Ammon's horn (tissue), 1 donor: ENCODE measurements at regions not wholly inside any gene's neighbourhood (a gene's known extent, or its start where the extent isn't known, plus 50 kb on each side); places are given as distances from the start of the nearest gene placed in this dataset.
A peak's percentile ranks its signal among the peaks of the same experiment; 100 is the strongest.

Experiments
- DNase-seq: peaks from one replicate; pipeline ENCODE4 v3.0.0-alpha.2; 2016; ENCODE audit warnings: low spot score

DNA sequence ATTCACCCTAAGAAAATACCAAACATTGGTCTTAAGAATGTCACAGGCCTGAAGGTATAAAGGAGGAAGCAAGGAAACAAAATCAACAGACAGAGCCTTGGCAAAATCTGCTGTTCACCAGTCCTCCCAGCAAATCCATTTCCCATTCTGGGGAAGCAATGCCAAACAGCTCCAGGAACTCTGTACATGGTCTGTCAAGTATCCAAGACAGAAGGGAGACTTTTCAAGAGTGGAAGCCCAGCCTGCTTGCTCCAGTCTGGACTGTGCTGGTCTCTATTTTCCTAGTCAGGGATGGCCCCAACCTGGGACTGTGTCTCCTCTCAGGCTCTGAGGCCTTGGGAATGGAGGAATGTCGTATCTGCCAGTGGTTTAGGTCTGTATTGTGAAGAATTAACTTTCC, 251.5 kb downstream of the DAD1 start:
- no peak for DNase-seq

DNA sequence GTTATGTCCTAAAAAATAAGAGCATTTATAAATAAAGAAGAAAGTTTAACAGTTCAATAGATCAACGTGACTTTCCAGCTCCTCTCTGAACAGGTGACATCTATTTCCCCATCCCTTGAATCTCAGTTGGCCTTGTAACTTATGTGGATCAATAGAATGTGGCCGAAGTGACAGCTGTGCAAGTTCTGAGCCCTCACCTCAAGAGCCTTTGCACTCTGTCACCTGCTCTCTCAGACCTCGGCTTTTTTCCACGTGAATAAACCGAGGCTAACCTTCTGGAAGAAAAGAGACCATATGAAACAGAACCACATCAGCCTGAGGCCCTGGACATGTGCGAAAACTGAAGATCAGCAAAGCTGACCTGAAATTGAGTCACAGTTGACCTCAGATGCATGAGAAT, 253.0 kb downstream of the DAD1 start:
- DNase-seq = no peak

DNA sequence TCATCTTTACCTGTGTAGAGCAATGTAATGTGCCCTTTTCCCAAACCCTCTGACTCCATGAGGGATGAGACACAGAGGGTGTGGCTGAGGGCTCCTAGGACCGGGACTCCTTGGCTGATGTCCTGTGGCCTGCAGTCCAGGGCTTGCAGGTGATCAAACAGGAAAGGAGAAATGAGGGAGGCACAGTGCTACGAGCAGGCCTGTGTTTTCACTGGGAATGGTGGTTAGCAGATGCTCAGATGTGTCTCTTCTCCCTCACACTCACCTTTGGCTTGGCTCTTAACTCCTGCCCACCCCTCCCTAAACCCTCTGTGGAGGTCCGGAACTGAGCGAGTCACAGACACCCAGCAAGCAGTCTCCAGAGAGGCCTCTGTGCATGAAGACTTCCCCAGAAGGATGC, 254.4 kb downstream of the DAD1 start:
- no peak for DNase-seq

DNA sequence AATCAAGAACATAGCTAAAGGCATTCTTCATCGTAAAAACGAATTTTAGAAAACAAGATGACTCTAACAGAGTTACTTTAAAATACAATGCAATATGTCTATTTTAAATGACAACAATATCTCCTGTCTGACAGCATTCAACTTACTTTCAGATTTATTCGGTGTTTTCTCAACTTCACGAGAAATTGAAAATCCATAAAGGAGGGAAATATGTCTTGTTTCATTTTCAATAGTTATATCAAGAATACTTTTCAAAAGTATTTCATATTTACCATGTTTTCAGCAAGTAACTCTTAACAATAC, 254.8 kb downstream of the DAD1 start:
- no peak for DNase-seq

DNA sequence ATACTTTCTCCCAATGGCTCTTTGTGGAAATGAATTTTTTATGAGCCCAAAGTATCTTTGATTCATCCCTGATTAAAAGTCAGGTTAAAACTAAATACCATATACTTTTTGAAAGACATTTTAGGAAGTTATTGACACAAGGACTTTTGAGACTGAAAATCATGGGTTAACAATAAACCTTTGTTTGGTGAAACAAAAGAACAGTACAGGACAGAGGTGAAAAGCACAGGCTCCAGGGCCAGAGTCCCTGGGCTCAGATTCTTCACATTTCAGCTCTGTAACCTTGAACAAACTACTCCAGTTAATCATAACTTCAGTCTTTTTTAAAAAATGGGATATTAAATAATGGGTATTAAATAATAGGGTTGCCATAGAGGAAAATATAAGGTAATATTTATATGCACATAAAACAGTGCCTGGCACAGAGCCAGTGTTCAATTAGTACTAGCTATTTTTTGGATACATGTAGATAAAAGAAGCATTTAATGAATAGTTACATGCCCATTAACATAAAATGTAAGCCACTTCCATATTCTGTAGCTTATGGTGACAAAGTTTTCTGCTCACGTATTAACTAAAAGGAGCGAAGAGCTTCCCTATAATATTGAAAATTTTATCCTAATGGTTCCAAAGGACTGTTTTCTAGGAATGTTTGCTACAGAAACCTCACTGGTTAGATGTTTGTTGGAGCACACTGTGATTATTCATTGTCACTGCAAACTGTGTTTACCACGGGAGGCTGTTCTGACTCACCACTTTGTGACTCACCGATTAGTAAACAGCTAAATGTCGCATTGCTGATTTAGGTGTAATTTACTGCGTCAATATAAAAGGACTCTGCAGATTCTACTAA, 255.4 kb downstream of the DAD1 start:
- DNase-seq = peak; percentile 78

DNA sequence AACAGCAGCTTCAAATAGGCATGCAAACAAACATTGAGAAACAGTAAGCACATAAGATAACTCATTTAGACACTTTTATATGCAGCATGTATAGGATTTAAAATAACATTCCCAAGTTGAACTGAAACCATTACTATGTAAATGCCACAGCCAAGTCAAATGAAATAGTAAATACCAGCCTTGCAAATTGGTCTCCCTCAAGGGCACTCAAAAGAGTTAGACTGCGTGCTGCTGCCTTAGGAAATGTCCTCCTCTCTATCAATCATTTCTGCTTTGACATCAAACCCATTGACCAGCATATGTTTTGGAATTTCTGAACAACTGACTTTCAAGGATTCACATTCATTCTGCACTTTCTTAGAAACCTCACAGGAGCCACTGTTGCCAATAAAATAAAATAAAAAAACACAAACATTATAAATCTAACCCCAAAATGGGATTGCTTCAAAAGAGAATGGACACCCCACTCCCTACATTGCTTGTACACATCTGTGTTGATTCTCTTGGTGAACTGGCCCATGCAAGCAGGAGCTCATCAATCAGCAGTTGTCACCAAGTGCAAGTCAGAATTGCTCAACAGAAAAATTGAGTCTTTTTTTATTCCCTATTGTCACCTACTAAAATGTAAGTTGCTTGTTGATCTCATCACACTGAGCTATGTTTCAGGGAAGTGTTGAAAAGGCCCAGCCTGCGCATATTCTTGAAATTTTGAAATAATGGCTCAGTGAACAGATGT, 256.2 kb downstream of the DAD1 start:
- no peak for DNase-seq

DNA sequence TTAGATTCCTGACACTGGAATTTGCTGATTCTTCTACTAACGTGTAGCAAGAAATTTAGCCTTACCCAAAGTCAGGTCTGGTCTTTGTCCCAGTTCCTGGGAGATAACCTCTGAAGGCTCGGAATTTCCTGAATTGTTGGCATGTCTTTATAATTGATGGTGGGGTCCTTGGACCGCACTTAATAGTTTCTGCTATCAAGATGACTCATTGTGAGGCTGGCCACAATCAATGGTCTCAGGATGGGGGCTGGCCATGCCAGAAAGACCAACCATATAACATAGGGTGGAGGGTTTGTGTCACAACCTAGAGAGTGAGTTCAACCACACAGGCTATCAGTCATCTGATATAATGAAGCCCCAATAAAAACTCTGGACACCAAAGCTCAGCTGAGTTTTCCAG, 259.7 kb downstream of the DAD1 start:
- DNase-seq = no peak

DNA sequence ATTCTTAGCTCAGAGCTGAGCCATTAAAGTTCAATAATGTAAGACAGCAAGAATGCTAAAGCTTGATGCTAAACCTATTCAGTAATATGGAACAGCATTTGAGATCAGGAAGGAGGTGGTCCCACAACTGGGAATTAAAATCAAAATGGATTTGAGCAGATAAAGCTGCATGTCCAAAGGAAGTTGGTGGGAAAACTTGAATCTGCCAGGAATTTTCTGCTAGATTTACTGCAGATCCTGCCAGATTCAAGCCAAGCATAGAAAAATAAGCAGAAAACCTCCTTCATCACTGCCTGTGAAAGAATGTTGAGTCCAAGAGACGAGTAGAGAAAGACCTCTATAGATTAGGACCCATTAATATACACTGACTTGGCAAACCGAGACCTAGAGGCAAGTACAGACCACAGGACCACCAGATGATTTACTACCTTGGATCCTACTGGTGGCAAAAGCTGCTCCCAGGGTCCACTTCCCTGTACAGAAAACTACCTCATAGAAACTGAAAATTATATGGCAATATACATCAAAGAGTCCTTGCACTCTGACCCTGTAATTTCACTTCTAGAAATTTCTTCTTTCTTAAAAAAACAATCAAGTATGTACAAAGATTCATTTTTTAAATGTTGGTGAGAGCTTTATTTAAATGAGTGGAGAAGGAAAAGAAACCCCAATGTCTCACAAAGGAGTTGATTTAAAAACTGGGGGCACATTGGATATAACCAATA, 263.2 kb downstream of the DAD1 start:
- no peak for DNase-seq

DNA sequence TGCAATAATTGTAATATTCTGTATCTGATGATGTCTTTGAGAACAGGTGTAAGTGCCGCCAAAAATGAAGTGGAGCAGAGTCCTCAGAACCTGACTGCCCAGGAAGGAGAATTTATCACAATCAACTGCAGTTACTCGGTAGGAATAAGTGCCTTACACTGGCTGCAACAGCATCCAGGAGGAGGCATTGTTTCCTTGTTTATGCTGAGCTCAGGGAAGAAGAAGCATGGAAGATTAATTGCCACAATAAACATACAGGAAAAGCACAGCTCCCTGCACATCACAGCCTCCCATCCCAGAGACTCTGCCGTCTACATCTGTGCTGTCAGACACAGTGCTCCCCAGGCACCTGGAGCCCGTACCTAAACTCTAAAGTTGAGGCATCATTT, 268.7 kb downstream of the DAD1 start:
- no peak for DNase-seq

DNA sequence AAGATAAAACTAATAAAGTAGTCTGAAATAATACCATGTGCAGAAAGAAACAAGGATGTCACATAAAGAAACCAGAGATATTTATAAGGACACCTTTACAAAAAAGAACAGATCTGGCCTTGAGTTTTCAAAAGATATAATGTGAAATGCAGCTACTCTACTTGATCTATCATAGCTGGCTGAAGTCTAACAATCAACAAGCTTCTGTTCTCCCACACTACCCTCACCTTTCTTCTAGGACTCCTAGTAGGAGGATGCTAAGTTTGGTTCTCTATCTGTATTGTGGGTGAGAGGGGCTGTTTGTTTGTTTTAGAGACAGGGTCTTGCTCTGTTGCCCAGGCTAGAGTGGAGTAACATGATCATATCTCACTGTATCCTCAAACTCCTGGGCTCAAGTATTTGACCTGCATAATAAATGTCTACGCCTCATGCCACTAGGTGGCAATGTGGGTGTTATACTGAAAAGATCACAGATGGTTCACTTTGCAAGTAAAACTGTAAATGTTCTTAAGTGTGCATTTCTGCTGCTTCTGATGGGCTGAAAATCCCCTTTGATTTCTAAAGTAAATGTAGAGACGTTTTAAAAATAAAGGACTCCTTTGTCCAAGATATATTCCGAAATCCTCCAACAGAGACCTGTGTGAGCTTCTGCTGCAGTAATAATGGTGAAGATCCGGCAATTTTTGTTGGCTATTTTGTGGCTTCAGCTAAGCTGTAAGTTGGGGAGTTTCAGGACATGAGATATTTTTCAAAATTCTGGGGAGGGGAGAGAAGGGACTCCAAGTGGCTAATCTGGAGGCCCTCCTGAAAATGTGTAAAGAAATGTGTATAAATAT, 269.3 kb downstream of the DAD1 start:
- peak; percentile 83 for DNase-seq

DNA sequence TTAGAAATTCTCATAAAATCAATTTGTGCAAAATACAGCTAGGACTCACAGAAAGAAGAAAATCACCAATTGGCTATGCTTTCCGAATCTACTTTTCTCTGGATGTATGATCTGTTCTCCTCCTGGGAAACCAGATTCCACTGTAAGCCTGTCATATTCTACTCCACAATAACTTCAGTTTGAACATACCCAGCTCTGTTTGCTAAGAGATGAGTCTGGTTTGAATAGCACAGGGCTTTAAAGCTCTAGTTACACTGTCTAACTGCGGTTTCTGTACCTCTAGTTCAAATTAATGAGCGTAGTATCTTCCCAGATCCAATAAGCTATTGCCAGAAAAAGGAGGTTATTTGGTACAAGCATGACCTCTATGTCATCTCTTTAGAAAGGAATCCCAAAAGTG, 270.1 kb downstream of the DAD1 start:
- DNase-seq = no peak

DNA sequence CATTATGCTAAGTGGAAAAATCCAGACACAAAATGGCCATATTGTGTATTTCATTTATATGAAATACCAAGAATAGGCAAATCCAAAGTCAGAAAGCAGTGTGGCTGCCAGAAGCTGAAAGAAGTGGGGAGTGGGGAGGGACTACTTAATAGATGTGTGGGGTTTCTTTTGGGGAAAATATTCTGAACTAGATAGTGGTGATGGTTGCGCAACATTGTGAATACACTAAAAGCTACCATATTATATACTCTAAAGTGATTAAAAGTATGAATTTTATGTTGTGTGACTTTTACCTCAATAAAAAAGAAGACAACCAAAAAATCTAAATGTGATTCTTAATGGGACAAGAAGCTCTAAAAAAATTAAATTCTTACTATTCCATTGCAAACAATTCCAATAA, 272.6 kb downstream of the DAD1 start:
- no peak for DNase-seq

DNA sequence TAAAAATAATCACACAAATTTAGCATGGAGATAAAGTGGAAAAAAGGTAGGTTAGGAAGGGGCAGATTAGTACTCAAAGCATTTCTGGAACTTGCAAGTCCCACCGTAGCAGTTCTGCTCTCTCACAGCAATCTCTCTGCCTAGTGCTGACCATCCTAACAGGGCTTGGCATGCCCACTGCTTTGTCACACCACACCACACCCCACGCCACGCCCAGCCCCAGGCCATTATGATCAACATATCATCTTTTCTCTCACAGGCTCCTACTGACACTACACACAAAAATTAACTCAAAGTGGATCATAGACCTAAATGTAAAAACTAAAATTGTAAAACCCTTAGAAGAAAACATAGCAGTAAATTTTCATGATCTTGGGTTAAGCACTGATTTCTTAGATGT, 273.7 kb downstream of the DAD1 start:
- no peak for DNase-seq

DNA sequence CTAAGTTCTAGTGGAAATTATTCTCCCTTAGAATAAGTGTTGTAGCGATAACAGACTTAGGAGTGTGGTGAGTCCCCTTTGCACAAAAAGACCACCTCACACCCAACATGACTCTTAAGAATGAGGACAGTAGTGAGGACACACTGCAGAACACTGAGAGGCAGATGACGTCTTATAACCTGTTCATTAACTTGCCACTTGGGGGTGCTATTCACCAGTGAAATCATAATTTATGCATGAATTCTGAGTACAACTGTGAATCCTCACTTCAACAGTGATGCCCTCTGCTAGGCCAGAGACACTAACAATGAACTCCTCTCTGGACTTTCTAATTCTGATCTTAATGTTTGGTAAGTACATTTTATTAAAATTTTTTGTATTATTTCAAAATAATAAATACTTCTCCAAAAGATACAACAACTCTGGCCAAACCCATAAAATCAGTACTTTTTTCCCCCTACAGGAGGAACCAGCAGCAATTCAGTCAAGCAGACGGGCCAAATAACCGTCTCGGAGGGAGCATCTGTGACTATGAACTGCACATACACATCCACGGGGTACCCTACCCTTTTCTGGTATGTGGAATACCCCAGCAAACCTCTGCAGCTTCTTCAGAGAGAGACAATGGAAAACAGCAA, 274.7 kb downstream of the DAD1 start:
- DNase-seq = peak; percentile 81

DNA sequence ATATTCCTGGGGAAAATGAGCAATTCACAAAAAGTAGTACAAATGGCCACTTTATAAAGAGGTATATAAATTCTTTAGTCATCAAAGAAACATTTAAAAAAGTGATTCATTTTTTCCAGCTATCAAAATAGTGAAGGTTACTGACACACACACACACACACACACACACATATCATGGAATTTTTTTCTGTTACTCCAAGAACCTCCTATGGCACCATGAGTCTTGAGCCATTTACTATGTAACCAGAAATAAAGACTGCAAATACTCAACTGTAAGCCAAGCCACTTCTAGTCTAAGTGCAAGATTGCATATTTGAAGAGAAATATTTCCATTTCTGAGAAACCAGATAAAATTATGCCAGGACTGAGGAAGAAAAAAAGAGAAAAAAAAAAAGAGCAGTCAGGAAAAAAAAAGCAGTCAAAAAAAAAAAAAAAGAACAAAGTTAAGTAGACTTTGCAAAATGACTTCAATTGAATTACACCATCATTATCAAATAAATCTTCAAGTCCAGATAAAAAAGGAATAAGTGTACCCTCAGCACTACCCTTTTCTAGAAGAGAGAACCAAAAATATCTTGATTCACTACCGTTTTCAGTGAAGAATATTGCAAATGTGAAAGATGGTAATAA, 275.7 kb downstream of the DAD1 start:
- no peak for DNase-seq

DNA sequence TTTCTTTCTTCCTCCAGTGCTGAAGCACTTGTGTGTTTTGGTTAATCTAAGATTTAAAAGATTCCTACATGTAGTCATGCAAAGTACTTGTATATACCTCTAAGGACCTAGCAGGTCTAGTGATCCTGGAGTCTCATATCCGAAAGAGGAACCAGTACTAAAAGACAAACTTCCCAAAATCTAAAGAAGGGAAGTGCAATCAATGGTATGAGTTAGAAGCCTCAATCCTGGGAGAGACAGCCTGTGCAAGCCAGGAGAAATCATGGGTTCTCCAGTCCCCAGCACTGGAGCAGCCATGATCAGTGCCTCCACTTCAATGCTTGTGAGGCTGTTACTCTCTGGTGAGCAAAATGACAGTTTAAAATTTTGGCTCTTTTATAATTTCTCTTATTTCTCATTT, 277.4 kb downstream of the DAD1 start:
- DNase-seq = peak; percentile 10

DNA sequence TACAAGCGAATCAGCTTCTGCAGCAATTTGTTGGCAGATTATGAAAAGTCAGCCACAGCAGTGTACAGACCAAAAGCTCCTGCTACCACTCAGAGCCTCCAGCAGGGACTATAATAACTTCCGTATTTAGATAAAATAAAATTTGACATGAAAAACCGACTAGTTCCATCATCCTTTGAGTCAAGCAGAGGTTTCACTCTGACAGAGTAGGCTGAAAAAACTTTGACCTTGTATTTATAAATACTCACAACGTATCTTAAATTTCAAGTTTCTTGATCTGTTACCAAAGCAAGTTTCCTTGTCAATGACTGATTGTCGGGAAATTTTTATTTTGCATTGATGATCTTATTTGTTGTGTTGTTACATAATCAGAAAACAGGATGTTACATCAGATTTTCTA, 283.4 kb downstream of the DAD1 start:
- no peak for DNase-seq

DNA sequence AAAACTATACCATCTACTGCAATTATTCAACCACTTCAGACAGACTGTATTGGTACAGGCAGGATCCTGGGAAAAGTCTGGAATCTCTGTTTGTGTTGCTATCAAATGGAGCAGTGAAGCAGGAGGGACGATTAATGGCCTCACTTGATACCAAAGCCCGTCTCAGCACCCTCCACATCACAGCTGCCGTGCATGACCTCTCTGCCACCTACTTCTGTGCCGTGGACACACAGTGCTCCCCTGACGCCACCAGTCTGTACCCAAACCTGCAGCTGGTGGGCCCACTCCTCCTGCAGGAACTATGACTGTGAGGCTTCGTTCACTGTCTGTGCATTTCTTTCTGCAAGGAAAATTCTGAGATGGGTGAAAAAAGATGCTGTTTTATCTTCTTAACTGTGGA, 284.7 kb downstream of the DAD1 start:
- DNase-seq = no peak

DNA sequence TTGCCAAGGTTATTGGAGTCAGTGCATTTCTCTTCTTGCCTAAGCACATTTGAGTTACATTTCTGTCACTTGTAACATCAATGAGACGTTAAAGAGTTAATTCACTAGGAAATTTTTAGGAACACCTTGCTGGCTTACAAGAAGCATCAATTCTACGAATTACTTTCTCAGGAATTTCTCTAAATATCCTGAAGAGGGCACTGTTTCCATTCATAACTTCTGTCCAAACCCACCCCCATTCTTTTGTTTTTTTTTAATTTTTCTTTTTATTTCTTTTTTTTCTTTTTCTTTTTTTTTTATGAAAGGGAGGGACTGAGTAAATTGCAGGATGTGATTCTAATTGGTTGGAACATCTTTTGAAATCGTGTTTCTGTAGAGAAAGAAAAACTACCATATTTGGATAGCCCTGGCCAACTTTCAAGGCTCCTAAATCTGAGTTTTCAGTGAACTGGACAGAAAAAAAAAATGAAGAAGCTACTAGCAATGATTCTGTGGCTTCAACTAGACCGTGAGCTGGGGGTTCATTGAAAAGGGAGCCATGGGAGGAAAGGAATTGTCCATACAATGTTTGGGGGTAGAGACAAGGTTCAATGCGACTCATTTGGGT, 285.3 kb downstream of the DAD1 start:
- DNase-seq = no peak

DNA sequence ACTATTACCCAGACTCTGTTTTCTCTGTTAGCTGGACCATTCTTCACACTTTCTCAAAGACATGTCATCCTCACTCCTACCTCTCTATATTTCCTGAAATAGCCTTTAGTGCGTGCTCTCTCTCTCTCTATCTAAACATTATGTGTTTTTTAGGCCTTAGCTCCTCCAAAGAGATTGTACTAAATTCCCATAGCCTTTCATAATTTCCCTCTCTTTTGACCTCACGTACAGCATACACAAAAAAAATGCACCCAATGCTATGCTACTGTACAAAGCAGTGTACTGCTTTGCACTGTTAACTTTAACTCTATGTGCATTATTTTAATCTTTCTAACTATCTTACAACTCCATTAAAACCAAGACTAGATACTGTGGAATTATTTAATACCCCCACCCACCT, 288.4 kb downstream of the DAD1 start:
- DNase-seq = no peak

DNA sequence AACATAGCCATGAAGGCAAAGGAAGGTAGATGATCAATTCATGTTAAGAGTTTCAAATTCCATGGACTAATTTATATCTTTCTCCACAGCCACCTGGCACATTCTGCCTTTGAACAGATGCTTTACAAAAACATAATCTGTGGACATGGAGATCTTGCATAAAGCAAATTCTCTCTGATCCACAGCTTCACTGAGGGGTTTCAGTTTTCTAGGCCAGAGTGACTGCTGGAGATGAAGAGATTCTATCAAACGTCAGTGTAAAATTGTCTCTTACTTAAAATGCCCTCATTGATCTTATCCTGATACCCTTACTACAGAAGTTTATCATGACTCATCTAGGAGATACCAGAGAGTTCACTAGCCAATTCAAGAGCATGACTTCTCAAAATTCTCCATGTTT, 291.6 kb downstream of the DAD1 start:
- no peak for DNase-seq
